ENCODE measurements at regions not wholly inside any gene's neighbourhood (a gene's known extent, or its start where the extent isn't known, plus 50 kb on each side); places are given as distances from the start of the nearest gene placed in this dataset.

- TF ChIP-seq EZH2 (IDR thresholded peaks at IDR 0.05) (no peak), CTCF (IDR thresholded peaks at IDR 0.05) (no peak), EZH2phosphoT487 (IDR thresholded peaks at IDR 0.05) (no peak)
Measured at GRCh38 chr9:106632621-106633020, 230.3 kb upstream of the ZNF462 start.

All from neural progenitor cell (in vitro differentiated cells).